BE2C (cell line): ENCODE measurements at regions not wholly inside any gene's neighbourhood (a gene's known extent, or its start where the extent isn't known, plus 50 kb on each side); places are given as distances from the start of the nearest gene placed in this dataset.

ENCODE experiments used
- DNase-seq: peaks from one replicate; pipeline ENCODE4 v3.0.0-alpha.2; 2020
- H3K27me3 ChIP-seq: fragments of 250-450 bp; sonication (Bioruptor Pico); 2 replicates; pipeline ENCODE4 v1.5.1; 2020; ENCODE audit warnings: mild to moderate bottlenecking
- H3K36me3 ChIP-seq: fragments of 250-450 bp; sonication (Bioruptor Pico); 2 replicates; pipeline ENCODE4 v1.5.1; 2020; ENCODE audit warnings: mild to moderate bottlenecking
- H3K4me1 ChIP-seq: fragments of 250-450 bp; sonication (Bioruptor Pico); 2 replicates; pipeline ENCODE4 v1.5.1; 2020
- H3K4me3 ChIP-seq: 2 replicates; pipeline ENCODE4 v1.5.1; 2011; ENCODE audit warnings: low read depth, low read length
- H3K9me3 ChIP-seq: fragments of 250-450 bp; sonication (Bioruptor Pico); 2 replicates; pipeline ENCODE4 v1.5.1; 2020
- CTCF ChIP-seq: IDR thresholded peaks from 2 replicates; pipeline ENCODE4 v1.5.1; 2012; ENCODE audit warnings: mild to moderate bottlenecking, low read depth, low read length

- H3K27me3 ChIP-seq, result no peaks in the 10 kb centered on the region
- DNase-seq, result no peak
- no peaks in the 10 kb centered on the region for H3K36me3 ChIP-seq
- TF ChIP-seq CTCF, result no peak
- no peak overlapping the region for H3K4me3 ChIP-seq
- H3K9me3 ChIP-seq, result no peaks in the 10 kb centered on the region
- no peaks in the 10 kb centered on the region for H3K4me1 ChIP-seq
Measured at GRCh38 chr3:193837347-193837827, 244.4 kb downstream of the OPA1 start.

GRCh38 chr3:193840111-193840641 lies 247.2 kb downstream of the OPA1 start:
- no peak overlapping the region for H3K4me3 ChIP-seq
- H3K36me3 ChIP-seq, result no peaks in the 10 kb centered on the region
- no peaks in the 10 kb centered on the region for H3K9me3 ChIP-seq
- no peak for TF ChIP-seq CTCF
- no peaks in the 10 kb centered on the region for H3K27me3 ChIP-seq
- no peak for DNase-seq
- no peaks in the 10 kb centered on the region for H3K4me1 ChIP-seq

- H3K9me3 ChIP-seq, result no peaks in the 10 kb centered on the region
- TF ChIP-seq CTCF, result no peak
- no peaks in the 10 kb centered on the region for H3K4me1 ChIP-seq
- DNase-seq, result no peak
- H3K27me3 ChIP-seq, result no peaks in the 10 kb centered on the region
- H3K36me3 ChIP-seq, result no peaks in the 10 kb centered on the region
- no peak overlapping the region for H3K4me3 ChIP-seq
Measured at GRCh38 chr3:193841581-193841980, 248.6 kb downstream of the OPA1 start.

- DNase-seq, result no peak
- no peak for TF ChIP-seq CTCF
- Histone ChIP-seq H3K36me3 (no peaks in the 10 kb centered on the region), H3K9me3 (no peaks in the 10 kb centered on the region), H3K27me3 (no peaks in the 10 kb centered on the region), H3K4me1 (no peaks in the 10 kb centered on the region), H3K4me3 (no peak overlapping the region)
Measured at GRCh38 chr3:193842029-193842798, 249.2 kb downstream of the OPA1 start.

- DNase-seq, result no peak
- Histone ChIP-seq H3K4me3 (no peak overlapping the region), H3K9me3 (no peaks in the 10 kb centered on the region), H3K27me3 (no peaks in the 10 kb centered on the region), H3K36me3 (no peaks in the 10 kb centered on the region), H3K4me1 (no peaks in the 10 kb centered on the region)
- no peak for TF ChIP-seq CTCF
Measured at GRCh38 chr3:193842832-193843473, 249.9 kb downstream of the OPA1 start.
